Kidney (tissue), 13 donors: ENCODE measurements at regions not wholly inside any gene's neighbourhood (a gene's known extent, or its start where the extent isn't known, plus 50 kb on each side); places are given as distances from the start of the nearest gene placed in this dataset.

Source experiments
- DNase-seq, 5 donors: peaks; one replicate each; pipeline ENCODE4 v3.0.0-alpha.2; 2013 to 2020
- FAIRE-seq: peaks from 2 replicates; lab custom pipeline; 2012; peaks lifted over from hg19 to GRCh38; lab: Jason Lieb, UNC
- H3K27ac ChIP-seq, 2 donors: one replicate each; pipeline ENCODE4 v1.7.0; 2013; ENCODE audit warnings: low read depth in 2 of 2, low read length in 2 of 2, inconsistent platforms in 1 of 2
- H3K27me3 ChIP-seq: one replicate; pipeline ENCODE4 v1.7.1; 2013; ENCODE audit warnings: low read length, inconsistent platforms; ENCODE audit not compliant: control insufficient read depth, insufficient read depth
- H3K36me3 ChIP-seq, 3 donors: one replicate each; pipeline versions ENCODE4 v1.7.0 to v1.7.1; 2013; ENCODE audit warnings: low read length in 3 of 3, control low read depth in 1 of 3, inconsistent platforms in 1 of 3; ENCODE audit not compliant: insufficient read depth in 3 of 3, control insufficient read depth in 2 of 3
- H3K4me1 ChIP-seq, 3 donors: one replicate each; pipeline versions ENCODE4 v1.7.0 to v1.7.1; 2013; ENCODE audit warnings: low read length in 3 of 3, inconsistent platforms in 1 of 3, low read depth in 1 of 3; ENCODE audit not compliant: control insufficient read depth in 2 of 3, insufficient read depth in 2 of 3
- H3K4me3 ChIP-seq, 3 donors: one replicate each; pipeline versions ENCODE4 v1.7.0 to v1.8.1; 2013; ENCODE audit warnings: low read length in 3 of 3, control low read depth in 1 of 3, inconsistent platforms in 1 of 3
- H3K9ac ChIP-seq, 3 donors: one replicate each; pipeline versions ENCODE4 v1.7.0 to v1.7.1; 2013; ENCODE audit warnings: low read length in 3 of 3, control low read depth in 1 of 3, inconsistent platforms in 1 of 3
- H3K9me3 ChIP-seq, 3 donors: one replicate each; pipeline versions ENCODE4 v1.7.0 to v1.7.1; 2013; ENCODE audit warnings: low read length in 3 of 3, control low read depth in 1 of 3, inconsistent platforms in 1 of 3; ENCODE audit not compliant: control insufficient read depth in 2 of 3, insufficient read depth in 1 of 3
- CTCF ChIP-seq: IDR thresholded peaks from 3 replicates; pipeline ENCODE4 v1.5.1; 2012; ENCODE audit warnings: mild to moderate bottlenecking, moderate library complexity, borderline replicate concordance; ENCODE audit not compliant: insufficient read depth; ENCODE audit errors: extremely low read depth
- intact Hi-C: fragments of 100-400 bp; cut with DNase I; formaldehyde crosslinking; loops from one replicate; pipeline ENCODE4 v1.11.1; 2022
- donor health status: control.
- donor health status: control.
- donor health status: control.
- donor health status: control.
- donor health status: control.
- donor health status: DM: yes; HTN: yes; CAD: no.
- donor health status: Normal renal cell carcinoma (clear cell type).

- DNase-seq (no peak), FAIRE-seq (no peak)
- Histone ChIP-seq H3K4me3 (no peak overlapping the region), H3K4me1 (no peaks in the 10 kb centered on the region), H3K27me3 (no peaks in the 10 kb centered on the region), H3K27ac (no peak overlapping the region), H3K36me3 (no peaks in the 10 kb centered on the region), H3K9ac (no peak overlapping the region), H3K9me3 (no peaks in the 10 kb centered on the region)
- intact Hi-C loops: no loop called here
- no peak for TF ChIP-seq CTCF
These were observed 206.1 kb downstream of the HAUS1 start for GRCh38 chr18:46310258-46310657.

GRCh38 chr18:46310675-46311345 is 206.6 kb downstream of the HAUS1 start:
- H3K9ac ChIP-seq: no peak overlapping the region
- no peak overlapping the region for H3K27ac ChIP-seq
- no peaks in the 10 kb centered on the region for H3K27me3 ChIP-seq
- DNase-seq (no peak), FAIRE-seq (no peak)
- intact Hi-C loops: no loop called here
- TF ChIP-seq CTCF: no peak
- no peaks in the 10 kb centered on the region for H3K4me1 ChIP-seq
- no peaks in the 10 kb centered on the region for H3K9me3 ChIP-seq
- H3K4me3 ChIP-seq: no peak overlapping the region
- H3K36me3 ChIP-seq: no peaks in the 10 kb centered on the region

- DNase-seq (no peak), FAIRE-seq (no peak)
- Histone ChIP-seq H3K9ac (no peak overlapping the region), H3K27me3 (no peaks in the 10 kb centered on the region), H3K27ac (no peak overlapping the region), H3K4me1 (no peaks in the 10 kb centered on the region), H3K4me3 (no peak overlapping the region), H3K9me3 (no peaks in the 10 kb centered on the region), H3K36me3 (no peaks in the 10 kb centered on the region)
- no peak for TF ChIP-seq CTCF
- intact Hi-C loops: no loop called here
These were observed 207.3 kb downstream of the HAUS1 start for GRCh38 chr18:46311491-46311890.

- TF ChIP-seq CTCF: no peak
- Histone ChIP-seq H3K36me3 (no peaks in the 10 kb centered on the region), H3K9me3 (no peaks in the 10 kb centered on the region), H3K27ac (no peak overlapping the region), H3K4me1 (no peaks in the 10 kb centered on the region), H3K4me3 (no peak overlapping the region), H3K9ac (no peak overlapping the region), H3K27me3 (no peaks in the 10 kb centered on the region)
- no peak for DNase-seq
- FAIRE-seq: no peak
- intact Hi-C loops: no loop called here
These were observed 208.0 kb downstream of the HAUS1 start for GRCh38 chr18:46312221-46312620.
